MM.1S (cell line): ENCODE measurements at regions not wholly inside any gene's neighbourhood (a gene's known extent, or its start where the extent isn't known, plus 50 kb on each side); places are given as distances from the start of the nearest gene placed in this dataset.

Experiments
- EZH2 ChIP-seq: fragments of 300-600 bp; sonication (generic); optimal IDR thresholded peaks from 2 replicates; pipeline ENCODE3; 2017; ENCODE audit warnings: low read depth, mild to moderate bottlenecking, antibody characterized with exemption, low read length, mixed read lengths
- TF ChIP-seq, protein P1 (sequence below): fragments of 300-600 bp; sonication (generic); IDR thresholded peaks from 2 replicates; pipeline ENCODE4 v1.5.1; 2016; ENCODE audit warnings: antibody characterized with exemption, low read length, mixed read lengths

DNA sequence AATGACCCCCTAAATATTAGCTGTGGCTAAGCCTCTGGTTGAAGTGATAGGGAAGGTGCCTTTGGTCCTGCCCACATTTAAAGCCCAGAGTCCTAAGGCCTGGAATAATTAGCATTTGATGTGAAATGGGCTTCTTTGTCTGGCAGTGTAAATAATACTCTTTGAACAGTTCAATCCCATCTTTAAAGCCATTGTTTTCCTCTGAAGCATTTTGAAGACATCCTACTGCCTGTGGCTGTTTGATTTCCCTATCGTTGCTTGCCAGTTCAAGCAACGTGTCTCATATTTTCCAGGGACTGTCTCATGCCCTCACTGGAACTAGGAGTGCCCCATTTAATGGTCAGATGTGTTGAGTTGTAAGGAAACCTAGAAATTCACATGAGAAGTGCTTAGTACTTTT lies 89.3 kb upstream of the BTN3A2 start:
- TF ChIP-seq, protein P1, sequence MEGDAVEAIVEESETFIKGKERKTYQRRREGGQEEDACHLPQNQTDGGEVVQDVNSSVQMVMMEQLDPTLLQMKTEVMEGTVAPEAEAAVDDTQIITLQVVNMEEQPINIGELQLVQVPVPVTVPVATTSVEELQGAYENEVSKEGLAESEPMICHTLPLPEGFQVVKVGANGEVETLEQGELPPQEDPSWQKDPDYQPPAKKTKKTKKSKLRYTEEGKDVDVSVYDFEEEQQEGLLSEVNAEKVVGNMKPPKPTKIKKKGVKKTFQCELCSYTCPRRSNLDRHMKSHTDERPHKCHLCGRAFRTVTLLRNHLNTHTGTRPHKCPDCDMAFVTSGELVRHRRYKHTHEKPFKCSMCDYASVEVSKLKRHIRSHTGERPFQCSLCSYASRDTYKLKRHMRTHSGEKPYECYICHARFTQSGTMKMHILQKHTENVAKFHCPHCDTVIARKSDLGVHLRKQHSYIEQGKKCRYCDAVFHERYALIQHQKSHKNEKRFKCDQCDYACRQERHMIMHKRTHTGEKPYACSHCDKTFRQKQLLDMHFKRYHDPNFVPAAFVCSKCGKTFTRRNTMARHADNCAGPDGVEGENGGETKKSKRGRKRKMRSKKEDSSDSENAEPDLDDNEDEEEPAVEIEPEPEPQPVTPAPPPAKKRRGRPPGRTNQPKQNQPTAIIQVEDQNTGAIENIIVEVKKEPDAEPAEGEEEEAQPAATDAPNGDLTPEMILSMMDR: no peak
- no peak for TF ChIP-seq EZH2
